ENCODE measurements at regions not wholly inside any gene's neighbourhood (a gene's known extent, or its start where the extent isn't known, plus 50 kb on each side); places are given as distances from the start of the nearest gene placed in this dataset.

GRCh38 chr5:167592114-167592513 is 699.3 kb upstream of the WWC1 start:
- Histone ChIP-seq H3K4me3 (no peak overlapping the region), H3K36me3 (no peaks in the 10 kb centered on the region), H3K9me3 (no peaks in the 10 kb centered on the region), H3K27me3 (replicated peaks in 1 of 7) (no peaks in the 10 kb centered on the region), H3K27ac (no peak overlapping the region), H3K4me1 (no peaks in the 10 kb centered on the region)
- intact Hi-C loops (cut with DNase I; ENCODE audit: low total_unique reads), result no loop called here
- 77 to 90% (median 86%) methylated on average over 4 of the region's 4 CpGs for WGBS, 5 donors
- no peak for DNase-seq
- TF ChIP-seq POLR2A (IDR thresholded peaks at IDR 0.05), result no peak
- no peak for TF ChIP-seq CTCF (IDR thresholded peaks at IDR 0.05 in 8 of 11, conservative IDR thresholded peaks at IDR 0.05 in 3 of 11)
- TF ChIP-seq POLR2AphosphoS5 (IDR thresholded peaks at IDR 0.05), result no peak

- no peaks in the 10 kb centered on the region for H3K36me3 ChIP-seq
- intact Hi-C loops (cut with DNase I; ENCODE audit: low total_unique reads), result no loop called here
- no peak overlapping the region for H3K27ac ChIP-seq
- no peak for TF ChIP-seq POLR2A (IDR thresholded peaks at IDR 0.05)
- no peak for TF ChIP-seq CTCF (IDR thresholded peaks at IDR 0.05 in 8 of 11, conservative IDR thresholded peaks at IDR 0.05 in 3 of 11)
- no peak for TF ChIP-seq POLR2AphosphoS5 (IDR thresholded peaks at IDR 0.05)
- H3K9me3 ChIP-seq, result no peaks in the 10 kb centered on the region
- WGBS, 5 donors, result 87 to 95% (median 90%) methylated on average over 5 of the region's 5 CpGs
- H3K4me1 ChIP-seq, result no peaks in the 10 kb centered on the region
- no peak overlapping the region for H3K4me3 ChIP-seq
- no peak for DNase-seq
- H3K27me3 ChIP-seq (replicated peaks in 1 of 7), result no peaks in the 10 kb centered on the region
These were observed 698.0 kb upstream of the WWC1 start for GRCh38 chr5:167593329-167594060.

GRCh38 chr5:167594061-167594435 is 697.4 kb upstream of the WWC1 start:
- Histone ChIP-seq H3K27me3 (replicated peaks in 1 of 7) (no peaks in the 10 kb centered on the region), H3K36me3 (no peaks in the 10 kb centered on the region), H3K4me3 (no peak overlapping the region), H3K9me3 (no peaks in the 10 kb centered on the region), H3K4me1 (no peaks in the 10 kb centered on the region), H3K27ac (no peak overlapping the region)
- TF ChIP-seq CTCF (IDR thresholded peaks at IDR 0.05 in 8 of 11, conservative IDR thresholded peaks at IDR 0.05 in 3 of 11) (no peak), POLR2AphosphoS5 (IDR thresholded peaks at IDR 0.05) (no peak), POLR2A (IDR thresholded peaks at IDR 0.05) (no peak)
- intact Hi-C loops (cut with DNase I; ENCODE audit: low total_unique reads), result no loop called here
- DNase-seq, result no peak

DNA sequence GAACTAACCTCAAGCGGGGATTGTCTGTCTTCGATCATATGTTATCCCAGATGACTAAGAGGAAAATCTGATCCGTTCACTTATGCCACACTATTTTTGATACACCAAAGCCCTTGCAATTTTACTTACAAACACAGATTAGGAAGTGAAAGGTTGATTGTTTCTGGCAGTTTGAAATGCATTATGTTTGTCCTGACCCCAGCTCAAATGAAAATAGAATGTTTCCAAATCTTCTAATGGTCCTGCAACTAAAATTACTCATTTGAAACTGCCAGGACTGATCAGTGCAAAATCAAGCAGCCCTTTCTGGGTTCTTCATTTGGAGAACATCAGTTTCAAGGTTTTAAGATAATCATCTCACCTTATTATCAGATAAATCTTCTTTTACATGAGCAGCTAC is 696.7 kb upstream of the WWC1 start:
- 82 to 95% (median 85%) methylated on average over 3 of the region's 3 CpGs for WGBS, 5 donors
- TF ChIP-seq POLR2AphosphoS5 (IDR thresholded peaks at IDR 0.05) (no peak), CTCF (IDR thresholded peaks at IDR 0.05 in 8 of 11, conservative IDR thresholded peaks at IDR 0.05 in 3 of 11) (no peak), POLR2A (IDR thresholded peaks at IDR 0.05) (no peak)
- intact Hi-C loops (cut with DNase I; ENCODE audit: low total_unique reads), result no loop called here
- H3K4me1 ChIP-seq, result no peaks in the 10 kb centered on the region
- H3K27me3 ChIP-seq (replicated peaks in 1 of 7), result no peaks in the 10 kb centered on the region
- no peaks in the 10 kb centered on the region for H3K9me3 ChIP-seq
- DNase-seq, result no peak
- no peak overlapping the region for H3K4me3 ChIP-seq
- H3K36me3 ChIP-seq, result no peaks in the 10 kb centered on the region
- H3K27ac ChIP-seq, result no peak overlapping the region
